GM12873 (cell line): ENCODE measurements at regions not wholly inside any gene's neighbourhood (a gene's known extent, or its start where the extent isn't known, plus 50 kb on each side); places are given as distances from the start of the nearest gene placed in this dataset.

Experiments
- CTCF ChIP-seq: IDR thresholded peaks from 2 replicates; pipeline ENCODE4 v1.5.1; 2012; ENCODE audit warnings: low read depth, mild to moderate bottlenecking, moderate library complexity, low read length, control low read depth; ENCODE audit not compliant: insufficient read depth; ENCODE audit errors: missing control alignments

GRCh38 chr5:124873188-124873587, 126.7 kb upstream of the ZNF608 start:
- TF ChIP-seq CTCF: no peak

GRCh38 chr5:124873713-124874112, 127.3 kb upstream of the ZNF608 start:
- no peak for TF ChIP-seq CTCF

- TF ChIP-seq CTCF: no peak
Observed at GRCh38 chr5:124876566-124876965, 130.1 kb upstream of the ZNF608 start.

GRCh38 chr5:124876983-124877382, 130.5 kb upstream of the ZNF608 start:
- TF ChIP-seq CTCF: no peak

GRCh38 chr5:124877501-124878146, 131.2 kb upstream of the ZNF608 start:
- TF ChIP-seq CTCF: no peak

GRCh38 chr5:124878583-124879342, 132.3 kb upstream of the ZNF608 start:
- no peak for TF ChIP-seq CTCF

- no peak for TF ChIP-seq CTCF
Observed at GRCh38 chr5:124880903-124881697, 134.7 kb upstream of the ZNF608 start.
